Pancreas (tissue), 10 donors: ENCODE measurements at regions not wholly inside any gene's neighbourhood (a gene's known extent, or its start where the extent isn't known, plus 50 kb on each side); places are given as distances from the start of the nearest gene placed in this dataset.
A peak's percentile ranks its signal among the peaks of the same experiment; 100 is the strongest.

Source experiments
- ATAC-seq, 4 donors: fragments of 200-7000 bp; cut with Tn5 transposase; one replicate each; pipeline versions ENCODE4 v1.8.0 to v1.9.1; 2020; ENCODE audit warnings: mild to moderate bottlenecking in 4 of 4, moderate library complexity in 4 of 4
- DNase-seq, 6 donors: peaks; one replicate each; pipeline ENCODE4 v3.0.0-alpha.2; 2020
- FAIRE-seq: peaks from 2 replicates; lab custom pipeline; 2012; peaks lifted over from hg19 to GRCh38; lab: Jason Lieb, UNC
- H3K27ac ChIP-seq, 4 donors: fragments of 200-600 bp; sonication (generic); 1 replicate in 3 of 4; 2 replicates in 1 of 4; pipeline versions ENCODE4 v1.5.0 to v1.8.0; 2020
- H3K27me3 ChIP-seq, 4 donors: fragments of 200-600 bp; one replicate each; pipeline ENCODE4 v1.8.0; 2021
- H3K36me3 ChIP-seq, 3 donors: fragments of 200-600 bp; sonication (generic) in 1 of 3; one replicate each; pipeline versions ENCODE4 v1.5.0 to v1.8.0; 2020 to 2021
- H3K4me1 ChIP-seq, 3 donors: fragments of 200-600 bp; one replicate each; pipeline ENCODE4 v1.8.0; 2021
- H3K4me3 ChIP-seq, 4 donors: fragments of 200-600 bp; sonication (generic) in 2 of 4; one replicate each; pipeline versions ENCODE4 v1.5.0 to v1.8.0; 2020 to 2021
- H3K9me3 ChIP-seq, 4 donors: fragments of 200-600 bp; one replicate each; pipeline ENCODE4 v1.8.0; 2021
- WGBS, 2 donors: extraction: QIAGEN DNeasy Blood & Tissue Kit; methylation state at CpG; one replicate each; pipeline ENCODE4 v1.1.7; 2013; 5-methylcytosine and 5-hydroxymethylcytosine counted together
- intact Hi-C, 3 donors: fragments of 100-400 bp; cut with DNase I; formaldehyde crosslinking; loops; one replicate each; pipeline versions ENCODE4 v1.11.1 to v1.14.2; 2022
- TF ChIP-seq, protein P1 (sequence below), 4 donors: fragments of 200-600 bp; sonication (generic) in 3 of 4; IDR thresholded peaks; one replicate each; pipeline versions ENCODE4 v1.5.0 to v1.8.0; 2021; ENCODE audit warnings: antibody characterized with exemption in 4 of 4
- donor health status: healthy with polysubstance abuse.
- donor health status: DM: no; HTN: no; CAD: no; lungs with moderate emphysema.
- donor health status: DM: no; HTN: no; CAD: no.
- donor health status: control.
- donor health status: control.
- donor health status: Bipolar disorder and iron deficiency.
- donor health status: DM: yes; HTN: yes; CAD: no.
- donor health status: DM: no; HTN: no; CAD: no.
- donor health status: DM: no; HTN: no; CAD: no.
- donor health status: DM: yes; HTN: yes; CAD: no.

- Histone ChIP-seq H3K4me3 (no peak overlapping the region), H3K9me3 (no peaks in the 10 kb centered on the region), H3K36me3 (no peaks in the 10 kb centered on the region), H3K27me3 (no peaks in the 10 kb centered on the region), H3K4me1 (no peaks in the 10 kb centered on the region), H3K27ac (no peak overlapping the region)
- 78 to 91% methylated on average over 4 of the region's 4 CpGs for WGBS, 2 donors
- TF ChIP-seq, protein P1, sequence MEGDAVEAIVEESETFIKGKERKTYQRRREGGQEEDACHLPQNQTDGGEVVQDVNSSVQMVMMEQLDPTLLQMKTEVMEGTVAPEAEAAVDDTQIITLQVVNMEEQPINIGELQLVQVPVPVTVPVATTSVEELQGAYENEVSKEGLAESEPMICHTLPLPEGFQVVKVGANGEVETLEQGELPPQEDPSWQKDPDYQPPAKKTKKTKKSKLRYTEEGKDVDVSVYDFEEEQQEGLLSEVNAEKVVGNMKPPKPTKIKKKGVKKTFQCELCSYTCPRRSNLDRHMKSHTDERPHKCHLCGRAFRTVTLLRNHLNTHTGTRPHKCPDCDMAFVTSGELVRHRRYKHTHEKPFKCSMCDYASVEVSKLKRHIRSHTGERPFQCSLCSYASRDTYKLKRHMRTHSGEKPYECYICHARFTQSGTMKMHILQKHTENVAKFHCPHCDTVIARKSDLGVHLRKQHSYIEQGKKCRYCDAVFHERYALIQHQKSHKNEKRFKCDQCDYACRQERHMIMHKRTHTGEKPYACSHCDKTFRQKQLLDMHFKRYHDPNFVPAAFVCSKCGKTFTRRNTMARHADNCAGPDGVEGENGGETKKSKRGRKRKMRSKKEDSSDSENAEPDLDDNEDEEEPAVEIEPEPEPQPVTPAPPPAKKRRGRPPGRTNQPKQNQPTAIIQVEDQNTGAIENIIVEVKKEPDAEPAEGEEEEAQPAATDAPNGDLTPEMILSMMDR (IDR thresholded peaks at IDR 0.05) = no peak
- ATAC-seq = no peak
- no peak for FAIRE-seq
- DNase-seq = no peak
- intact Hi-C loops = no loop called here
Measured at GRCh38 chr1:58072450-58072849, 474.1 kb downstream of the OMA1 start.

GRCh38 chr1:58067082-58067481, 479.4 kb downstream of the OMA1 start:
- H3K4me1 ChIP-seq = no peaks in the 10 kb centered on the region
- no peaks in the 10 kb centered on the region for H3K36me3 ChIP-seq
- no peaks in the 10 kb centered on the region for H3K9me3 ChIP-seq
- WGBS, 2 donors = 39 to 59% methylated on average over 4 of the region's 4 CpGs
- H3K4me3 ChIP-seq = no peak overlapping the region
- no peak for FAIRE-seq
- H3K27me3 ChIP-seq = no peaks in the 10 kb centered on the region
- TF ChIP-seq, protein P1 (IDR thresholded peaks at IDR 0.05) = no peak
- H3K27ac ChIP-seq = peak overlapping the region in 1 of 4 donors; percentile 44
- peak in 2 of 4 donors; percentile 56 to 64 for ATAC-seq
- intact Hi-C loops = no loop called here
- DNase-seq = peak in 1 of 6 donors; percentile 2

GRCh38 chr1:58065520-58065919, 481.0 kb downstream of the OMA1 start:
- Histone ChIP-seq H3K27ac (no peak overlapping the region), H3K36me3 (no peaks in the 10 kb centered on the region), H3K9me3 (no peaks in the 10 kb centered on the region), H3K27me3 (no peaks in the 10 kb centered on the region), H3K4me3 (no peak overlapping the region), H3K4me1 (no peaks in the 10 kb centered on the region)
- FAIRE-seq = no peak
- ATAC-seq = no peak
- TF ChIP-seq, protein P1 (IDR thresholded peaks at IDR 0.05) = no peak
- no peak for DNase-seq
- intact Hi-C loops = no loop called here
- 87 to 92% methylated on average over 6 of the region's 6 CpGs for WGBS, 2 donors

GRCh38 chr1:58064166-58064565, 482.4 kb downstream of the OMA1 start:
- DNase-seq (no peak), ATAC-seq (no peak), FAIRE-seq (no peak)
- Histone ChIP-seq H3K4me3 (no peak overlapping the region), H3K4me1 (no peaks in the 10 kb centered on the region), H3K36me3 (no peaks in the 10 kb centered on the region), H3K9me3 (no peaks in the 10 kb centered on the region), H3K27ac (no peak overlapping the region), H3K27me3 (no peaks in the 10 kb centered on the region)
- TF ChIP-seq, protein P1 (IDR thresholded peaks at IDR 0.05) = no peak
- intact Hi-C loops = no loop called here
- WGBS, 2 donors = 80 to 84% methylated on average over 8 of the region's 8 CpGs

DNA sequence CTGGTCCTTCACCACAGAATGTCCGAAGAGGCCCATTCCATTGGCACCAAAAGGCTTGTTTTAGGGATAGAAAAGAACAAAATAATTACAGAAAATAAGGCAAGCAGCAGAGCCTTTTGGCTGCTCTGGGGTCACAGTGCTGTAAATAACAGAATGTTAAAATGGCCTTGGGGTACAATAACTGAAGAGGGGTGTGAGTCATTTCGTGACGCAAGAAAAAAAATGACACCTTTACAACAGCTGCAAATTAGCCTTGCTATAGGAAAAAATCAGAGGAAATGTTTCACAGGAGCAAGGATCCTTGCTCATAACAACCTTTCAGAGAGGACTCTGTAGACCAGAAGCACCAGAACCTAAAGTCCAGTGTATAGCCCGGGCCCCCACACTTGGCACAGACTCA, 483.4 kb downstream of the OMA1 start:
- no peaks in the 10 kb centered on the region for H3K27me3 ChIP-seq
- H3K4me3 ChIP-seq = no peak overlapping the region
- TF ChIP-seq, protein P1 (IDR thresholded peaks at IDR 0.05) = no peak
- no peaks in the 10 kb centered on the region for H3K36me3 ChIP-seq
- FAIRE-seq = no peak
- intact Hi-C loops = no loop called here
- WGBS, 2 donors = 90 to 91% methylated on average over 4 of the region's 4 CpGs
- no peaks in the 10 kb centered on the region for H3K9me3 ChIP-seq
- ATAC-seq = no peak
- H3K27ac ChIP-seq = no peak overlapping the region
- no peaks in the 10 kb centered on the region for H3K4me1 ChIP-seq
- no peak for DNase-seq
